GM23338 (cell line): ENCODE measurements at regions not wholly inside any gene's neighbourhood (a gene's known extent, or its start where the extent isn't known, plus 50 kb on each side); places are given as distances from the start of the nearest gene placed in this dataset.

Source experiments
- ATAC-seq: fragments of 200-7000 bp; cut with Tn5 transposase; 3 replicates; pipeline ENCODE4 v1.9.1; 2020
- DNase-seq: peaks from one replicate; pipeline ENCODE4 v3.0.0-alpha.2; 2015; ENCODE audit warnings: low spot score
- H2AFZ ChIP-seq: fragments of 200-600 bp; sonication (generic); 2 replicates; pipeline ENCODE4 v1.8.0; 2016; ENCODE audit warnings: antibody characterized with exemption, mild to moderate bottlenecking, moderate library complexity
- H3F3A ChIP-seq: fragments of 200-600 bp; sonication (generic); replicated peaks from 2 replicates; pipeline ENCODE4 v1.8.0; 2017; ENCODE audit warnings: antibody characterized with exemption, mixed run types, low read depth
- H3K27ac ChIP-seq: fragments of 200-600 bp; sonication (generic); 2 replicates; pipeline ENCODE4 v1.6.1; 2016; ENCODE audit warnings: low read depth
- H3K27me3 ChIP-seq: fragments of 200-600 bp; sonication (generic); 2 replicates; pipeline ENCODE4 v1.8.0; 2016; ENCODE audit warnings: mild to moderate bottlenecking, mixed run types, moderate library complexity; ENCODE audit not compliant: insufficient read depth
- H3K36me3 ChIP-seq: fragments of 200-600 bp; sonication (generic); 2 replicates; pipeline ENCODE4 v1.8.0; 2016; ENCODE audit warnings: mild to moderate bottlenecking; ENCODE audit not compliant: insufficient read depth
- H3K4me1 ChIP-seq: fragments of 200-600 bp; sonication (generic); 2 replicates; pipeline ENCODE4 v1.8.0; 2016; ENCODE audit warnings: mild to moderate bottlenecking, moderate library complexity; ENCODE audit not compliant: insufficient read depth
- H3K4me2 ChIP-seq: fragments of 200-600 bp; sonication (generic); 2 replicates; pipeline ENCODE4 v1.7.1; 2017; ENCODE audit warnings: mixed run types
- H3K4me3 ChIP-seq: fragments of 200-600 bp; sonication (generic); 2 replicates; pipeline ENCODE4 v1.6.1; 2016; ENCODE audit warnings: mixed run types
- H3K79me2 ChIP-seq: fragments of 200-600 bp; sonication (generic); replicated peaks from 2 replicates; pipeline ENCODE4 v1.8.0; 2017; ENCODE audit warnings: mild to moderate bottlenecking; ENCODE audit not compliant: insufficient read depth
- H3K9me2 ChIP-seq: fragments of 200-600 bp; sonication (generic); 2 replicates; pipeline ENCODE4 v1.8.0; 2017; ENCODE audit not compliant: insufficient read depth
- H4K20me1 ChIP-seq: fragments of 200-600 bp; sonication (generic); replicated peaks from 2 replicates; pipeline ENCODE4 v1.8.0; 2017; ENCODE audit warnings: mild to moderate bottlenecking; ENCODE audit not compliant: insufficient read depth
- H3K27ac Mint-ChIP-seq: 2 replicates; pipeline ENCODE4 v1.8.0; 2020; ENCODE audit warnings: inconsistent platforms, mild to moderate bottlenecking, moderate library complexity, mixed read lengths
- H3K27me3 Mint-ChIP-seq: 3 replicates; pipeline ENCODE4 v1.8.0; 2022; ENCODE audit warnings: low read depth, mild to moderate bottlenecking, moderate library complexity, mixed read lengths, inconsistent platforms; ENCODE audit not compliant: insufficient read depth, poor library complexity
- H3K36me3 Mint-ChIP-seq: 3 replicates; pipeline ENCODE4 v1.8.0; 2021; ENCODE audit warnings: low read depth, mild to moderate bottlenecking, inconsistent platforms, moderate library complexity, mixed read lengths
- H3K4me1 Mint-ChIP-seq: 3 replicates; pipeline ENCODE4 v1.8.0; 2020; ENCODE audit warnings: mild to moderate bottlenecking, inconsistent platforms, mixed read lengths
- H3K4me3 Mint-ChIP-seq: 3 replicates; pipeline ENCODE4 v1.8.0; 2021; ENCODE audit warnings: moderate library complexity, mild to moderate bottlenecking, inconsistent platforms, mixed read lengths
- H3K9me3 Mint-ChIP-seq: 3 replicates; pipeline ENCODE4 v1.8.0; 2020; ENCODE audit warnings: moderate library complexity, mild to moderate bottlenecking, inconsistent platforms, mixed read lengths
- CREB1 ChIP-seq: fragments of 250-450 bp; sonication (Bioruptor Pico); IDR thresholded peaks from 2 replicates; pipeline ENCODE4 v1.5.0; 2020; ENCODE audit warnings: low read depth, mild to moderate bottlenecking, moderate library complexity
- EZH2 ChIP-seq: fragments of 200-600 bp; sonication (generic); IDR thresholded peaks from one replicate; pipeline ENCODE4 v1.8.0; 2017; ENCODE audit warnings: antibody characterized with exemption, mild to moderate bottlenecking, low read depth; ENCODE audit not compliant: unreplicated experiment
- EZH2phosphoT487 ChIP-seq: fragments of 200-600 bp; sonication (generic); IDR thresholded peaks from one replicate; pipeline ENCODE4 v1.8.1; 2018; ENCODE audit warnings: antibody characterized with exemption; ENCODE audit not compliant: unreplicated experiment
- NANOG ChIP-seq: IDR thresholded peaks from 2 replicates; pipeline ENCODE4 v1.6.1; 2016; ENCODE audit warnings: antibody characterized with exemption, borderline replicate concordance
- POLR2AphosphoS5 ChIP-seq: IDR thresholded peaks from 2 replicates; pipeline ENCODE4 v1.6.1; 2016; ENCODE audit warnings: antibody characterized with exemption, low read depth
- STAT1 ChIP-seq: IDR thresholded peaks from one replicate; pipeline ENCODE4 v1.6.1; 2016; ENCODE audit warnings: antibody characterized with exemption; ENCODE audit not compliant: unreplicated experiment
- ZNF114 ChIP-seq: fragments of 250-450 bp; sonication (Bioruptor Pico); IDR thresholded peaks from 2 replicates; pipeline ENCODE4 v1.5.0; 2020; ENCODE audit warnings: mild to moderate bottlenecking, moderate library complexity
- ZNF331 ChIP-seq: fragments of 250-450 bp; sonication (Bioruptor Pico); IDR thresholded peaks from 2 replicates; pipeline ENCODE4 v1.5.0; 2020; ENCODE audit warnings: low read depth, mild to moderate bottlenecking, moderate library complexity
- TF ChIP-seq, protein P1 (sequence below), 2 experiments: fragments of 200-600 bp in 1 of 2; sonication (generic) in 1 of 2; conservative IDR thresholded peaks; 2 replicates each; pipeline versions ENCODE4 v1.5.1 to v1.6.1; 2016 to 2017; ENCODE audit warnings: antibody characterized with exemption in 2 of 2, low read depth in 2 of 2, mild to moderate bottlenecking in 2 of 2, moderate library complexity in 1 of 2
- TF ChIP-seq, protein P2 (sequence below): IDR thresholded peaks from one replicate; pipeline ENCODE4 v1.6.1; 2018; ENCODE audit warnings: antibody characterized with exemption; ENCODE audit not compliant: unreplicated experiment

DNA sequence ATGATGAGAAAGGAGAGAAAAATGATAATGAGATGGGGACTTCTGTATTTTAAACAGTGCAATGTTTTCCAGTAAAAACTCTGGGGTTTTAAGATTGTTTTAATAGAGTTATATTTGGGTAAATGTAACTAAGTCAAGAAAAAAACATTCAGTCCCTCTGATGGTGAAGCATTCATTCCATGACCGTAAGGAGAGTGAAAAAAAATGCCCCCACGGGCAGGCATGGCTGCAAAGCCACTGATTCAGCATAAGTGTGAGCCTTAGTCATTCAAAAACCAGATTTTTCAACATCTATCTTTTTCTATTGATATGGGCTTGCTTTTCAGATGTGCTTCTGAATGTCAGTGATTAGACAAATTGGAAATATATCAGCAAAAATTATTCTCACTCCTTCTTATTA lies 957.8 kb downstream of the SLC4A3 start (continued):
- TF ChIP-seq NANOG (no peak), EZH2phosphoT487 (no peak), EZH2 (no peak), ZNF331 (CRISPR knock-in tag) (no peak), STAT1 (no peak), ZNF114 (CRISPR knock-in tag) (no peak), CREB1 (CRISPR knock-in tag) (no peak)
- TF ChIP-seq, protein P1, sequence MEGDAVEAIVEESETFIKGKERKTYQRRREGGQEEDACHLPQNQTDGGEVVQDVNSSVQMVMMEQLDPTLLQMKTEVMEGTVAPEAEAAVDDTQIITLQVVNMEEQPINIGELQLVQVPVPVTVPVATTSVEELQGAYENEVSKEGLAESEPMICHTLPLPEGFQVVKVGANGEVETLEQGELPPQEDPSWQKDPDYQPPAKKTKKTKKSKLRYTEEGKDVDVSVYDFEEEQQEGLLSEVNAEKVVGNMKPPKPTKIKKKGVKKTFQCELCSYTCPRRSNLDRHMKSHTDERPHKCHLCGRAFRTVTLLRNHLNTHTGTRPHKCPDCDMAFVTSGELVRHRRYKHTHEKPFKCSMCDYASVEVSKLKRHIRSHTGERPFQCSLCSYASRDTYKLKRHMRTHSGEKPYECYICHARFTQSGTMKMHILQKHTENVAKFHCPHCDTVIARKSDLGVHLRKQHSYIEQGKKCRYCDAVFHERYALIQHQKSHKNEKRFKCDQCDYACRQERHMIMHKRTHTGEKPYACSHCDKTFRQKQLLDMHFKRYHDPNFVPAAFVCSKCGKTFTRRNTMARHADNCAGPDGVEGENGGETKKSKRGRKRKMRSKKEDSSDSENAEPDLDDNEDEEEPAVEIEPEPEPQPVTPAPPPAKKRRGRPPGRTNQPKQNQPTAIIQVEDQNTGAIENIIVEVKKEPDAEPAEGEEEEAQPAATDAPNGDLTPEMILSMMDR (conservative IDR thresholded peaks at IDR 0.05; ENCODE audit: low read depth in 2 of 2) = no peak

DNA sequence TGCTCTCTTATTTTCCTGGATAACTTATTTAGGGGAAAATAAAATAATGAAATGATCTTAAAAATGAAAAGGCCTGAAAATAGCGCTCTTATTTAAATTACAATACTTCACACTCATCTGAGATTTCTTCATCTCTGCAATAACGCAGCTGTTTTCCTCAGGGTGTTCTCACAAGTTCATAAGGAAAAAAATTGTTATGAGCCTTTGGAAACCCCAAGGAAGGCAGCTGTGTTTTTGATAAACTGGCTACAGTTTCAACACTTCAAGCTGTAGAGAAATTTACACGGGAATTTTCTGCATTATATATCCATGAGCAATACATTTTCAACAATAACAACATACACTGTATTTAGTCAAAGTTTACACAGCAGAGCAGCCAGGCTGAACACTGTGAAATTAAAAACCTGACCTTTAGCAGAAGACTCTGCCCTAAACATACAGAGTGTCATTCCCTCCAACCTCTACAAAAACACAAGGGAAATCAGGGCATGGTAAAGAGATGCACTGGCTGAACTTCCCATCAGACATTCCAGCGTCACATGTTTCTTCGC lies 959.6 kb downstream of the SLC4A3 start:
- H3K79me2 ChIP-seq = no peaks in the 10 kb centered on the region
- Mint-ChIP-seq H3K4me3 (no peak overlapping the region), H3K9me3 (no peaks in the 10 kb centered on the region), H3K27me3 (no peaks in the 10 kb centered on the region), H3K4me1 (no peaks in the 10 kb centered on the region), H3K36me3 (no peaks in the 10 kb centered on the region), H3K27ac (no peak overlapping the region)
- H4K20me1 ChIP-seq = no peaks in the 10 kb centered on the region
- H3F3A ChIP-seq = no peaks in the 10 kb centered on the region
- no peak overlapping the region for H3K27ac ChIP-seq
- H3K4me3 ChIP-seq = no peak overlapping the region
- H3K4me1 ChIP-seq = no peaks in the 10 kb centered on the region; the same call in 1 of the 2 replicates
- H3K36me3 ChIP-seq = no peaks in the 10 kb centered on the region
- H3K4me2 ChIP-seq = no peak overlapping the region
- ATAC-seq = no peak
- TF ChIP-seq, protein P1 (conservative IDR thresholded peaks at IDR 0.05; ENCODE audit: low read depth in 2 of 2) = no peak
- no peak for TF ChIP-seq POLR2AphosphoS5
- TF ChIP-seq, protein P2, sequence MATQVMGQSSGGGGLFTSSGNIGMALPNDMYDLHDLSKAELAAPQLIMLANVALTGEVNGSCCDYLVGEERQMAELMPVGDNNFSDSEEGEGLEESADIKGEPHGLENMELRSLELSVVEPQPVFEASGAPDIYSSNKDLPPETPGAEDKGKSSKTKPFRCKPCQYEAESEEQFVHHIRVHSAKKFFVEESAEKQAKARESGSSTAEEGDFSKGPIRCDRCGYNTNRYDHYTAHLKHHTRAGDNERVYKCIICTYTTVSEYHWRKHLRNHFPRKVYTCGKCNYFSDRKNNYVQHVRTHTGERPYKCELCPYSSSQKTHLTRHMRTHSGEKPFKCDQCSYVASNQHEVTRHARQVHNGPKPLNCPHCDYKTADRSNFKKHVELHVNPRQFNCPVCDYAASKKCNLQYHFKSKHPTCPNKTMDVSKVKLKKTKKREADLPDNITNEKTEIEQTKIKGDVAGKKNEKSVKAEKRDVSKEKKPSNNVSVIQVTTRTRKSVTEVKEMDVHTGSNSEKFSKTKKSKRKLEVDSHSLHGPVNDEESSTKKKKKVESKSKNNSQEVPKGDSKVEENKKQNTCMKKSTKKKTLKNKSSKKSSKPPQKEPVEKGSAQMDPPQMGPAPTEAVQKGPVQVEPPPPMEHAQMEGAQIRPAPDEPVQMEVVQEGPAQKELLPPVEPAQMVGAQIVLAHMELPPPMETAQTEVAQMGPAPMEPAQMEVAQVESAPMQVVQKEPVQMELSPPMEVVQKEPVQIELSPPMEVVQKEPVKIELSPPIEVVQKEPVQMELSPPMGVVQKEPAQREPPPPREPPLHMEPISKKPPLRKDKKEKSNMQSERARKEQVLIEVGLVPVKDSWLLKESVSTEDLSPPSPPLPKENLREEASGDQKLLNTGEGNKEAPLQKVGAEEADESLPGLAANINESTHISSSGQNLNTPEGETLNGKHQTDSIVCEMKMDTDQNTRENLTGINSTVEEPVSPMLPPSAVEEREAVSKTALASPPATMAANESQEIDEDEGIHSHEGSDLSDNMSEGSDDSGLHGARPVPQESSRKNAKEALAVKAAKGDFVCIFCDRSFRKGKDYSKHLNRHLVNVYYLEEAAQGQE = no peak
- no peak for DNase-seq
- no peaks in the 10 kb centered on the region for H3K27me3 ChIP-seq
- H2AFZ ChIP-seq = no peak overlapping the region; the same call in 1 of the 2 replicates
- no peaks in the 10 kb centered on the region for H3K9me2 ChIP-seq
